Neural cell (in vitro differentiated cells): ENCODE measurements at regions not wholly inside any gene's neighbourhood (a gene's known extent, or its start where the extent isn't known, plus 50 kb on each side); places are given as distances from the start of the nearest gene placed in this dataset.

Source experiments
- EP300 ChIP-seq: fragments of 450-650 bp; conservative IDR thresholded peaks from 2 replicates; pipeline ENCODE4 v1.6.1; 2014; ENCODE audit warnings: antibody characterized with exemption, mild to moderate bottlenecking, moderate library complexity; ENCODE audit not compliant: poor library complexity, severe bottlenecking
- EZH2 ChIP-seq: fragments of 200-600, 300-800 bp; shearing (Covaris generic), sonication (generic); IDR thresholded peaks from 2 replicates; pipeline ENCODE4 v1.6.1; 2014; ENCODE audit warnings: antibody characterized with exemption, low read length, borderline replicate concordance, mild to moderate bottlenecking; ENCODE audit not compliant: insufficient read depth, poor library complexity, severe bottlenecking
- MXI1 ChIP-seq: fragments of 450-650 bp; conservative IDR thresholded peaks from 2 replicates; pipeline ENCODE4 v1.6.1; 2014; ENCODE audit warnings: antibody characterized with exemption, mild to moderate bottlenecking; ENCODE audit not compliant: poor library complexity, severe bottlenecking
- POLR2AphosphoS5 ChIP-seq: IDR thresholded peaks from 2 replicates; pipeline ENCODE4 v1.6.1; 2012
- RAD21 ChIP-seq: fragments of 450-650 bp; conservative IDR thresholded peaks from 2 replicates; pipeline ENCODE4 v1.6.1; 2014; ENCODE audit warnings: antibody characterized with exemption, mild to moderate bottlenecking, moderate library complexity
- TAF1 ChIP-seq: IDR thresholded peaks from 2 replicates; pipeline ENCODE4 v1.6.1; 2012; ENCODE audit warnings: low read depth
- TF ChIP-seq, protein P1 (sequence below): fragments of 450-650 bp; IDR thresholded peaks from 2 replicates; pipeline ENCODE4 v1.5.1; 2014; ENCODE audit warnings: antibody characterized with exemption, mild to moderate bottlenecking, moderate library complexity; ENCODE audit not compliant: poor library complexity, severe bottlenecking
- TF ChIP-seq, protein P2 (sequence below): IDR thresholded peaks from 2 replicates; pipeline ENCODE4 v1.6.1; 2012; ENCODE audit warnings: borderline replicate concordance

DNA sequence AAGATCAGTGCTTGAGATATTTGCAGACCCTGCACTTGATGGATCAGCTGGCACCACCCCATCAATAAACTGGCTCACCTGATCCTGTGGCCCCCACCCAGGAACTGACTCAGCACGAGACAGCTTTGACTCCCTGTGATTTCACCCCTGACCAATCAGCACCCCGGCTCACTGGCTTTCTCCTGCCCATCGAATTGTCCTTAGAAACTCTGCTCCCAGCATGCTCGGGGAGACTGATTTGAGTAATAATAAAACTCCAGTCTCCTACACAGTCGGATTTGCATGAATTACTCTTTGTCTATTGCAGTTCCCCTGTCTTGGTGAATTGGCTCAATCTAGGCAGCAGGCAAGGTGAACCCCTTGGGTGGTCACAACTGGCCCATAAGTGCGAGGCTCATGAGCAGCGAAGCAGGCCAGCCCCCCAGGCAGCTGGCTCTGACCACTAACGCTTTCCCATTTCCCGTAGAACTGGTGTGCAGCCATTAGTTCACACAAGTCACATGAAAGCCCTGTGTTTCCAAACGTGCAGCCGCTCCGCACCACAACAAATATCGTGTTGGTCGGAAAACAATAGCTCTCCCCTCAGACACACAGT, 79.6 kb downstream of the RSPH3 start:
- TF ChIP-seq POLR2AphosphoS5 (no peak), EP300 (no peak), MXI1 (no peak), EZH2 (no peak), TAF1 (no peak), RAD21 (no peak)
- TF ChIP-seq, protein P1, sequence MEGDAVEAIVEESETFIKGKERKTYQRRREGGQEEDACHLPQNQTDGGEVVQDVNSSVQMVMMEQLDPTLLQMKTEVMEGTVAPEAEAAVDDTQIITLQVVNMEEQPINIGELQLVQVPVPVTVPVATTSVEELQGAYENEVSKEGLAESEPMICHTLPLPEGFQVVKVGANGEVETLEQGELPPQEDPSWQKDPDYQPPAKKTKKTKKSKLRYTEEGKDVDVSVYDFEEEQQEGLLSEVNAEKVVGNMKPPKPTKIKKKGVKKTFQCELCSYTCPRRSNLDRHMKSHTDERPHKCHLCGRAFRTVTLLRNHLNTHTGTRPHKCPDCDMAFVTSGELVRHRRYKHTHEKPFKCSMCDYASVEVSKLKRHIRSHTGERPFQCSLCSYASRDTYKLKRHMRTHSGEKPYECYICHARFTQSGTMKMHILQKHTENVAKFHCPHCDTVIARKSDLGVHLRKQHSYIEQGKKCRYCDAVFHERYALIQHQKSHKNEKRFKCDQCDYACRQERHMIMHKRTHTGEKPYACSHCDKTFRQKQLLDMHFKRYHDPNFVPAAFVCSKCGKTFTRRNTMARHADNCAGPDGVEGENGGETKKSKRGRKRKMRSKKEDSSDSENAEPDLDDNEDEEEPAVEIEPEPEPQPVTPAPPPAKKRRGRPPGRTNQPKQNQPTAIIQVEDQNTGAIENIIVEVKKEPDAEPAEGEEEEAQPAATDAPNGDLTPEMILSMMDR, result no peak
- TF ChIP-seq, protein P2, sequence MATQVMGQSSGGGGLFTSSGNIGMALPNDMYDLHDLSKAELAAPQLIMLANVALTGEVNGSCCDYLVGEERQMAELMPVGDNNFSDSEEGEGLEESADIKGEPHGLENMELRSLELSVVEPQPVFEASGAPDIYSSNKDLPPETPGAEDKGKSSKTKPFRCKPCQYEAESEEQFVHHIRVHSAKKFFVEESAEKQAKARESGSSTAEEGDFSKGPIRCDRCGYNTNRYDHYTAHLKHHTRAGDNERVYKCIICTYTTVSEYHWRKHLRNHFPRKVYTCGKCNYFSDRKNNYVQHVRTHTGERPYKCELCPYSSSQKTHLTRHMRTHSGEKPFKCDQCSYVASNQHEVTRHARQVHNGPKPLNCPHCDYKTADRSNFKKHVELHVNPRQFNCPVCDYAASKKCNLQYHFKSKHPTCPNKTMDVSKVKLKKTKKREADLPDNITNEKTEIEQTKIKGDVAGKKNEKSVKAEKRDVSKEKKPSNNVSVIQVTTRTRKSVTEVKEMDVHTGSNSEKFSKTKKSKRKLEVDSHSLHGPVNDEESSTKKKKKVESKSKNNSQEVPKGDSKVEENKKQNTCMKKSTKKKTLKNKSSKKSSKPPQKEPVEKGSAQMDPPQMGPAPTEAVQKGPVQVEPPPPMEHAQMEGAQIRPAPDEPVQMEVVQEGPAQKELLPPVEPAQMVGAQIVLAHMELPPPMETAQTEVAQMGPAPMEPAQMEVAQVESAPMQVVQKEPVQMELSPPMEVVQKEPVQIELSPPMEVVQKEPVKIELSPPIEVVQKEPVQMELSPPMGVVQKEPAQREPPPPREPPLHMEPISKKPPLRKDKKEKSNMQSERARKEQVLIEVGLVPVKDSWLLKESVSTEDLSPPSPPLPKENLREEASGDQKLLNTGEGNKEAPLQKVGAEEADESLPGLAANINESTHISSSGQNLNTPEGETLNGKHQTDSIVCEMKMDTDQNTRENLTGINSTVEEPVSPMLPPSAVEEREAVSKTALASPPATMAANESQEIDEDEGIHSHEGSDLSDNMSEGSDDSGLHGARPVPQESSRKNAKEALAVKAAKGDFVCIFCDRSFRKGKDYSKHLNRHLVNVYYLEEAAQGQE, result no peak
